A549 (cell line): ENCODE measurements at regions not wholly inside any gene's neighbourhood (a gene's known extent, or its start where the extent isn't known, plus 50 kb on each side); places are given as distances from the start of the nearest gene placed in this dataset.

ENCODE experiments used
- EP300 ChIP-seq, 2 experiments: fragments of >200 bp; sonication (Bioruptor Twin); formaldehyde crosslinking; IDR thresholded peaks; 2 replicates in 1 of 2; 3 replicates in 1 of 2; pipeline ENCODE4 v1.6.1; 2016 to 2017
- HOXB13 ChIP-seq: fragments of 250-450 bp; sonication (Bioruptor Pico); IDR thresholded peaks from 2 replicates; pipeline ENCODE4 v1.5.0; 2020; ENCODE audit warnings: low read depth, mild to moderate bottlenecking, moderate library complexity
- KDM1A ChIP-seq: fragments of 200-600 bp; sonication (generic); IDR thresholded peaks from 2 replicates; pipeline ENCODE4 v1.6.1; 2016; ENCODE audit warnings: low read depth, mild to moderate bottlenecking
- SREBF2 ChIP-seq: fragments of 450-650 bp; IDR thresholded peaks from 2 replicates; pipeline ENCODE4 v1.6.1; 2014; ENCODE audit warnings: mild to moderate bottlenecking, moderate library complexity
- TF ChIP-seq, protein P1 (sequence below): fragments of >200 bp; sonication (Bioruptor Twin); formaldehyde crosslinking; IDR thresholded peaks from 2 replicates; pipeline ENCODE4 v1.6.1; 2016

DNA sequence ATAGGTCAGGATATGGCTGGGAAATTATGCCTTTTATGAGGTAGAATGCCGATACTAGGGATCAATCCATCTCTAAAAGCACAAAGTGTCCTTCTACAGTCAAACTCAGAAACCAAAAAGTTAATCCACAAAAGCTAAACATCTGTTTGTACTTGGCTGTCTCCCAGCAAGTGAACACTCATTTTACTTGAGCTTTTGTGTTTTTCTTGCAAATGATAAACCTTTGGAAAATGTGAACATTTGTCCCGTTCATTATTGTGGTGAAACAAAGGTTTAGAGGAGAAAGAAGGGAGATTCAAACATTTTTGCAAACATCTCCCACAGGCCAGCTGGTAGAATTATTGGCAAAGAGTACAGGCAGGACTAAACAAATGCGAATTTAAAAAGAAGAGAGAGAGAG lies 300.6 kb upstream of the SPANXN1 start (continued):
- no peak for TF ChIP-seq KDM1A
- TF ChIP-seq, protein P1, sequence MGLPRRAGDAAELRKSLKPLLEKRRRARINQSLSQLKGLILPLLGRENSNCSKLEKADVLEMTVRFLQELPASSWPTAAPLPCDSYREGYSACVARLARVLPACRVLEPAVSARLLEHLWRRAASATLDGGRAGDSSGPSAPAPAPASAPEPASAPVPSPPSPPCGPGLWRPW = no peak
- TF ChIP-seq SREBF2 = no peak
- TF ChIP-seq EP300 (IDR thresholded peaks at IDR 0.05) = no peak
- no peak for TF ChIP-seq HOXB13
